ENCODE measurements at regions not wholly inside any gene's neighbourhood (a gene's known extent, or its start where the extent isn't known, plus 50 kb on each side); places are given as distances from the start of the nearest gene placed in this dataset.

GRCh38 chr4:13851085-13851940, 223.8 kb upstream of the BOD1L1 start:
- DNase-seq = no peak

- no peak for DNase-seq
These were observed 224.9 kb upstream of the BOD1L1 start for GRCh38 chr4:13852411-13852810.

GRCh38 chr4:13856387-13856786, 228.9 kb upstream of the BOD1L1 start:
- DNase-seq = no peak

- DNase-seq = no peak
These were observed 229.9 kb upstream of the BOD1L1 start for GRCh38 chr4:13857397-13857796.

- DNase-seq = no peak
These were observed 230.3 kb upstream of the BOD1L1 start for GRCh38 chr4:13857800-13858199.

GRCh38 chr4:13859423-13859822, 231.9 kb upstream of the BOD1L1 start:
- DNase-seq = no peak

GRCh38 chr4:13860126-13860525, 232.6 kb upstream of the BOD1L1 start:
- no peak for DNase-seq

- DNase-seq = no peak
These were observed 238.5 kb upstream of the BOD1L1 start for GRCh38 chr4:13865871-13866669.

- no peak for DNase-seq
These were observed 239.4 kb upstream of the BOD1L1 start for GRCh38 chr4:13866881-13867280.

- no peak for DNase-seq
These were observed 244.6 kb upstream of the BOD1L1 start for GRCh38 chr4:13872155-13872554.

- DNase-seq = no peak
These were observed 245.4 kb upstream of the BOD1L1 start for GRCh38 chr4:13872955-13873354.

GRCh38 chr4:13875181-13875580, 247.7 kb upstream of the BOD1L1 start:
- no peak for DNase-seq

GRCh38 chr4:13876131-13876530, 248.6 kb upstream of the BOD1L1 start:
- DNase-seq = no peak

- DNase-seq = no peak
These were observed 249.4 kb upstream of the BOD1L1 start for GRCh38 chr4:13876940-13877339.

GRCh38 chr4:13877626-13878025, 250.1 kb upstream of the BOD1L1 start:
- DNase-seq = no peak

- DNase-seq = no peak
These were observed 254.4 kb upstream of the BOD1L1 start for GRCh38 chr4:13881892-13882291.

- DNase-seq = no peak
These were observed 259.5 kb upstream of the BOD1L1 start for GRCh38 chr4:13887010-13887409.

GRCh38 chr4:13888112-13888511, 260.6 kb upstream of the BOD1L1 start:
- DNase-seq = no peak

- no peak for DNase-seq
These were observed 264.0 kb upstream of the BOD1L1 start for GRCh38 chr4:13891544-13891939.

GRCh38 chr4:13892739-13893105, 265.2 kb upstream of the BOD1L1 start:
- no peak for DNase-seq

- no peak for DNase-seq
These were observed 265.7 kb upstream of the BOD1L1 start for GRCh38 chr4:13893211-13893610.

- no peak for DNase-seq
These were observed 266.5 kb upstream of the BOD1L1 start for GRCh38 chr4:13893987-13894386.

- no peak for DNase-seq
These were observed 273.3 kb upstream of the BOD1L1 start for GRCh38 chr4:13900780-13901179.

GRCh38 chr4:13902146-13902545, 274.6 kb upstream of the BOD1L1 start:
- no peak for DNase-seq
